ENCODE measurements at regions not wholly inside any gene's neighbourhood (a gene's known extent, or its start where the extent isn't known, plus 50 kb on each side); places are given as distances from the start of the nearest gene placed in this dataset.

DNA sequence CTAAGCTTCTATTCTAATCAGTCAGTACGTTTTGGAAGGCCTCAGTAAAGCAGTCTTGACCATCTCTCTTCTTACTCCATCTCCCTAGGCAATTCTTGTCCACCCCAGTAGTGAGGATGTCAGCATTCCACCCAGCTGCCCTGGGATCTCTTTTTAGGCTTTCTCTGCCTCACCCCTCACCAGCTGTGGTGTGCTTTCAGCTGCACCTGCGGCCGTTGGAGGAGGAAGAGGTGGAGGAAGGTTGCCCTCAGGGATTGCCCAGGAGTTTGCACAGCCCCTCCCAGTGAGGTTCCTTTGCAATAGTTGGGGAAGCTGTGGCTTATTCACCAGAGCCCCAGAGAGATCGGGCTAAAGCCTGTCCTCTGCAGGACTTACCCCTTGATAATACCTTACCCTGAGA lies 615.8 kb downstream of the BNC2 start:
- H3K27me3 ChIP-seq = no peaks in the 10 kb centered on the region
- WGBS (ENCODE audit: insufficient coverage, low coverage, low lambda C conversion rate, missing lambda C conversion rate) = 54% methylated on average over 4 of the region's 4 CpGs
- TF ChIP-seq POLR2A (IDR thresholded peaks at IDR 0.05) = no peak
- TF ChIP-seq, protein P1, sequence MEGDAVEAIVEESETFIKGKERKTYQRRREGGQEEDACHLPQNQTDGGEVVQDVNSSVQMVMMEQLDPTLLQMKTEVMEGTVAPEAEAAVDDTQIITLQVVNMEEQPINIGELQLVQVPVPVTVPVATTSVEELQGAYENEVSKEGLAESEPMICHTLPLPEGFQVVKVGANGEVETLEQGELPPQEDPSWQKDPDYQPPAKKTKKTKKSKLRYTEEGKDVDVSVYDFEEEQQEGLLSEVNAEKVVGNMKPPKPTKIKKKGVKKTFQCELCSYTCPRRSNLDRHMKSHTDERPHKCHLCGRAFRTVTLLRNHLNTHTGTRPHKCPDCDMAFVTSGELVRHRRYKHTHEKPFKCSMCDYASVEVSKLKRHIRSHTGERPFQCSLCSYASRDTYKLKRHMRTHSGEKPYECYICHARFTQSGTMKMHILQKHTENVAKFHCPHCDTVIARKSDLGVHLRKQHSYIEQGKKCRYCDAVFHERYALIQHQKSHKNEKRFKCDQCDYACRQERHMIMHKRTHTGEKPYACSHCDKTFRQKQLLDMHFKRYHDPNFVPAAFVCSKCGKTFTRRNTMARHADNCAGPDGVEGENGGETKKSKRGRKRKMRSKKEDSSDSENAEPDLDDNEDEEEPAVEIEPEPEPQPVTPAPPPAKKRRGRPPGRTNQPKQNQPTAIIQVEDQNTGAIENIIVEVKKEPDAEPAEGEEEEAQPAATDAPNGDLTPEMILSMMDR (IDR thresholded peaks at IDR 0.05) = no peak
- H3K4me3 ChIP-seq = no peak overlapping the region
- intact Hi-C loops (cut with DNase I) = no loop called here
- no peak overlapping the region for H3K27ac ChIP-seq
- H3K4me1 ChIP-seq = no peaks in the 10 kb centered on the region
- no peaks in the 10 kb centered on the region for H3K36me3 ChIP-seq
- no peak for ATAC-seq
- H3K9me3 ChIP-seq = no peaks in the 10 kb centered on the region
- no peak for DNase-seq

DNA sequence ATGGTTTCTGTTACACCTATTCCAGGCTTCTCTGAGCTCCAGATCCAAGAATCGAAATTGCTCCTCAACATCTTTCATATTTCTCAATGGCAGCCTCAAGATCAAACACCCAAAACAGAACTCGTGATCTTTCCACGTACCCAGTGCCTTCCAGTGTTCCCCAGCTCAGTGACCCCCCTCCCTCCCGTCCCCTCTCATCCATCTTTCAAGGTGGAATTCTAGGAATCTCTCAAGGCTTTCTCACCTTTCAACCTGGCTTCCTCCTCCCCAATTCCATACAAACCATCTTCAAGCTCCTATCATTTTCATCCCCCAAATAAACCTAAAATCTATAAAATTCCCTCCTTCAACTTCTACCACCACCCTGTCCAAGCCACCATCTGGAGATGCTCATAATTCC lies 615.3 kb downstream of the BNC2 start:
- no peaks in the 10 kb centered on the region for H3K9me3 ChIP-seq
- TF ChIP-seq, protein P1 (IDR thresholded peaks at IDR 0.05) = no peak
- no peak for TF ChIP-seq POLR2A (IDR thresholded peaks at IDR 0.05)
- intact Hi-C loops (cut with DNase I) = no loop called here
- no peaks in the 10 kb centered on the region for H3K36me3 ChIP-seq
- WGBS (ENCODE audit: insufficient coverage, low coverage, low lambda C conversion rate, missing lambda C conversion rate) = 34% methylated on average over 4 of the region's 4 CpGs
- ATAC-seq = no peak
- no peak overlapping the region for H3K27ac ChIP-seq
- H3K4me1 ChIP-seq = no peaks in the 10 kb centered on the region
- H3K27me3 ChIP-seq = no peaks in the 10 kb centered on the region
- H3K4me3 ChIP-seq = no peak overlapping the region
- DNase-seq = no peak

DNA sequence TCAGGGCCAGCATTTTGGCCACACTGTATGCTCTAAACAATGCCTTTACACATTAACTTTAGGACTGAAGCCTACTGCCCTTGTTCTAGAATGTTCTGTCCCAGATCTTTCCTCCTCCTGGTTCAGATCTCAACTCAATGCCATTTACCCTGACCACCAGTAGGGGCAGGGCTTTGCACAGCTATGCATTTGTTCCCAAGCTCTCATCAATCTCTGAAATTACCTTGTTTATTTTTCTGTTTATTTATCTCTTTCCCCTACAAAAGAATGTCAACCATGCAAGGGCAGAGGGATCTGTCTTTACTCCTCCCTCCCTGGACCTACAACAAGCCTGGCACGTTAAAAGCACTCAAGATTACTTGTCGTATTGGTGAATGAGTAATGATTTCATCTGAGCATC lies 612.9 kb downstream of the BNC2 start:
- Histone ChIP-seq H3K27ac (no peak overlapping the region), H3K4me3 (no peak overlapping the region), H3K36me3 (no peaks in the 10 kb centered on the region), H3K27me3 (no peaks in the 10 kb centered on the region), H3K9me3 (no peaks in the 10 kb centered on the region), H3K4me1 (no peaks in the 10 kb centered on the region)
- 49% methylated on average over 2 of the region's 2 CpGs for WGBS (ENCODE audit: insufficient coverage, low coverage, low lambda C conversion rate, missing lambda C conversion rate)
- ATAC-seq = peak; percentile 33 to 66 (median 58)
- DNase-seq = no peak
- TF ChIP-seq POLR2A (IDR thresholded peaks at IDR 0.05) = no peak
- TF ChIP-seq, protein P1 (IDR thresholded peaks at IDR 0.05) = peak; percentile 40 to 50 (median 46)
- intact Hi-C loops (cut with DNase I) = no loop called here

DNA sequence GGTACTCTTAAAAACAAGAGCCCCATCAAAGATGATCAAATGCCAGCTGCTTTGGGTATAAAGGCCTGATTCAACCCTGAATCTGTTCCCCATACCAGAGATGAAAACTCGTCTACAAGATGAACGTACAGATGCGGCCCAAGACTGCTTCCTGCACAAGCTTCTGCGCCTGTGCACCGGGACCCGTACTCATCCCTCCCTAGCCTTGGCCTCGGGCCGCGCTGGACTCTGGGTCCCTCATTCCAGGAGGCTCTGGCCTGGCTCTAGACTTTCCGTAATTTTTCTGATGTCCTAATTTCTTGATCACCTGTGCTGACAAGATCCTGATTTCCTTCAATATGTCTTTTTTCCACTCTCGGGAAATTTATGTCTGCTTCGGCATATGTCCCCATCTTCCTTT lies 612.3 kb downstream of the BNC2 start:
- 92% methylated on average over 11 of the region's 12 CpGs for WGBS (ENCODE audit: insufficient coverage, low coverage, low lambda C conversion rate, missing lambda C conversion rate)
- Histone ChIP-seq H3K36me3 (no peaks in the 10 kb centered on the region), H3K27me3 (no peaks in the 10 kb centered on the region), H3K4me1 (peaks cover 0 to 4% (median 0%) of the 10 kb centered on the region in 4 donors), H3K27ac (no peak overlapping the region), H3K4me3 (no peak overlapping the region), H3K9me3 (no peaks in the 10 kb centered on the region)
- DNase-seq (no peak), ATAC-seq (no peak)
- no peak for TF ChIP-seq POLR2A (IDR thresholded peaks at IDR 0.05)
- TF ChIP-seq, protein P1 (IDR thresholded peaks at IDR 0.05) = no peak
- intact Hi-C loops (cut with DNase I) = no loop called here

DNA sequence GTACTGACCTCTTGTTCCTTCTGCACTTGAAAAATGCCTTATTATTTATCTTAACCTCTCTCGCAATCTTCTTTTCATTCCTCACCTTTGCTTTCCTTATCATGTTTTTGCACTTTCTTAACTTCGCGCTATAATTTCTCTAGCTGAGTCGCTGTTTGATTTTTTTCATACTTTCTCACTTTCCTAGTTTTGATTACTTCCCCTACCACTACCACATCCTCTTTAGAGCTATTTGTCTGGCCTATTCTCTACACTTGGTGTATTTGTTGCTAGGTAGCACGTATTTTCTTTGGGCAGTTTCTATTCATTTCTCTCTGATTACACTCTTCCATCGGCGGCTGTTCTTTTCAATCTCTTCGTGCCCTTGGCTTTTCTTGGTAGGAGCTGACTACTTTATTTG lies 611.8 kb downstream of the BNC2 start:
- WGBS (ENCODE audit: insufficient coverage, low coverage, low lambda C conversion rate, missing lambda C conversion rate) = 36% methylated on average over 8 of the region's 8 CpGs
- Histone ChIP-seq H3K36me3 (no peaks in the 10 kb centered on the region), H3K4me1 (peaks cover 0 to 4% (median 0%) of the 10 kb centered on the region in 4 donors), H3K4me3 (no peak overlapping the region), H3K27me3 (no peaks in the 10 kb centered on the region), H3K27ac (no peak overlapping the region), H3K9me3 (no peaks in the 10 kb centered on the region)
- ATAC-seq (no peak), DNase-seq (no peak)
- intact Hi-C loops (cut with DNase I) = no loop called here
- TF ChIP-seq POLR2A (IDR thresholded peaks at IDR 0.05) = no peak
- TF ChIP-seq, protein P1 (IDR thresholded peaks at IDR 0.05) = no peak

All from right lobe of liver (tissue), 6 donors.